ENCODE measurements at regions not wholly inside any gene's neighbourhood (a gene's known extent, or its start where the extent isn't known, plus 50 kb on each side); places are given as distances from the start of the nearest gene placed in this dataset.

GRCh38 chr2:64328756-64329155, 125.2 kb upstream of the LGALSL start:
- TF ChIP-seq POLR2A (IDR thresholded peaks at IDR 0.05; ENCODE audit: extremely low read depth, insufficient read length): no peak
- TF ChIP-seq MYC (IDR thresholded peaks at IDR 0.05; ENCODE audit: low read depth, low read length): no peak
- no peak for TF ChIP-seq CTCF (IDR thresholded peaks at IDR 0.05; ENCODE audit: low read depth, low read length)
